Mesenteric fat pad (tissue), 1 donor: ENCODE measurements at regions not wholly inside any gene's neighbourhood (a gene's known extent, or its start where the extent isn't known, plus 50 kb on each side); places are given as distances from the start of the nearest gene placed in this dataset.

Experiments used
- DNase-seq: peaks from one replicate; pipeline ENCODE4 v3.0.0-alpha.2; 2020; ENCODE audit warnings: low spot score
- donor health status: DM: yes; HTN: yes; CAD: no.

- no peak for DNase-seq
Observed at GRCh38 chr1:193661385-193661784, 475.0 kb upstream of the B3GALT2 start.

- no peak for DNase-seq
Observed at GRCh38 chr1:193660428-193660827, 474.0 kb upstream of the B3GALT2 start.

- DNase-seq: no peak
Observed at GRCh38 chr1:193658691-193659090, 472.3 kb upstream of the B3GALT2 start.

- no peak for DNase-seq
Observed at GRCh38 chr1:193658081-193658480, 471.7 kb upstream of the B3GALT2 start.

- no peak for DNase-seq
Observed at GRCh38 chr1:193657552-193657951, 471.1 kb upstream of the B3GALT2 start.

- no peak for DNase-seq
Observed at GRCh38 chr1:193656841-193657240, 470.4 kb upstream of the B3GALT2 start.

GRCh38 chr1:193654951-193655735, 468.7 kb upstream of the B3GALT2 start:
- no peak for DNase-seq

GRCh38 chr1:193649587-193649986, 463.2 kb upstream of the B3GALT2 start:
- no peak for DNase-seq

GRCh38 chr1:193634876-193635275, 448.5 kb upstream of the B3GALT2 start:
- no peak for DNase-seq

- DNase-seq: no peak
Observed at GRCh38 chr1:193634470-193634869, 448.1 kb upstream of the B3GALT2 start.

- DNase-seq: no peak
Observed at GRCh38 chr1:193633991-193634390, 447.6 kb upstream of the B3GALT2 start.

- no peak for DNase-seq
Observed at GRCh38 chr1:193633093-193633492, 446.7 kb upstream of the B3GALT2 start.

GRCh38 chr1:193631306-193631705, 444.9 kb upstream of the B3GALT2 start:
- DNase-seq: no peak

GRCh38 chr1:193629875-193630274, 443.5 kb upstream of the B3GALT2 start:
- no peak for DNase-seq

GRCh38 chr1:193626695-193627094, 440.3 kb upstream of the B3GALT2 start:
- DNase-seq: no peak

GRCh38 chr1:193625255-193625654, 438.8 kb upstream of the B3GALT2 start:
- DNase-seq: no peak

- DNase-seq: no peak
Observed at GRCh38 chr1:193619911-193620310, 433.5 kb upstream of the B3GALT2 start.

GRCh38 chr1:193614817-193615216, 428.4 kb upstream of the B3GALT2 start:
- no peak for DNase-seq

- no peak for DNase-seq
Observed at GRCh38 chr1:193614275-193614674, 427.9 kb upstream of the B3GALT2 start.

- DNase-seq: no peak
Observed at GRCh38 chr1:193613041-193613440, 426.6 kb upstream of the B3GALT2 start.

GRCh38 chr1:193609592-193609991, 423.2 kb upstream of the B3GALT2 start:
- no peak for DNase-seq

GRCh38 chr1:193607787-193608186, 421.4 kb upstream of the B3GALT2 start:
- no peak for DNase-seq

- no peak for DNase-seq
Observed at GRCh38 chr1:193606035-193606434, 419.6 kb upstream of the B3GALT2 start.
